B cell (primary cell): ENCODE measurements at regions not wholly inside any gene's neighbourhood (a gene's known extent, or its start where the extent isn't known, plus 50 kb on each side); places are given as distances from the start of the nearest gene placed in this dataset.

Experiments used
- EZH2 ChIP-seq: IDR thresholded peaks from 2 replicates; pipeline ENCODE4 v1.6.1; 2012; ENCODE audit warnings: borderline replicate concordance, low read depth, mild to moderate bottlenecking, moderate library complexity, low read length; ENCODE audit not compliant: insufficient read depth, poor library complexity, severe bottlenecking
- TF ChIP-seq, protein P1 (sequence below): fragments of 200-600 bp; IDR thresholded peaks from one replicate; pipeline ENCODE4 v1.8.0; 2022; ENCODE audit warnings: antibody characterized with exemption, mild to moderate bottlenecking

DNA sequence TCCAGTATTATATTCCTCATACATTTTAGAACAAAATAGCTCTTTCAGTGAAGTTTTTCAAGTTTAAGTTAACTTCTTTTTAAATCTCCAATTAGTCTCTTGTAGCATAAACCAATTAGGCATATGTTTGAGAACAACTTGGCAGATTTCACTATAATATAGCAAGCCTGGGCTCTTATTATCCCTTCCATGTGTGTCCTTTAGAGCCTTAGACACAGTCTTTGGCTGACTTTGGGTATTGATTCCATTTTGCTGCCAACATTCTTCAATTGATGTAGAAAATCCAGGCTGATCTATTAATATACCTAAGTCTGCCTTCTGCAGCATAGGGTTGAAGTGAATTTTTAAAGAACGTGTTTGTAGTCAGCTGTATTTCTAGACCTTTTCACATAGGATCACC lies 179.1 kb upstream of the RPRM start:
- TF ChIP-seq, protein P1, sequence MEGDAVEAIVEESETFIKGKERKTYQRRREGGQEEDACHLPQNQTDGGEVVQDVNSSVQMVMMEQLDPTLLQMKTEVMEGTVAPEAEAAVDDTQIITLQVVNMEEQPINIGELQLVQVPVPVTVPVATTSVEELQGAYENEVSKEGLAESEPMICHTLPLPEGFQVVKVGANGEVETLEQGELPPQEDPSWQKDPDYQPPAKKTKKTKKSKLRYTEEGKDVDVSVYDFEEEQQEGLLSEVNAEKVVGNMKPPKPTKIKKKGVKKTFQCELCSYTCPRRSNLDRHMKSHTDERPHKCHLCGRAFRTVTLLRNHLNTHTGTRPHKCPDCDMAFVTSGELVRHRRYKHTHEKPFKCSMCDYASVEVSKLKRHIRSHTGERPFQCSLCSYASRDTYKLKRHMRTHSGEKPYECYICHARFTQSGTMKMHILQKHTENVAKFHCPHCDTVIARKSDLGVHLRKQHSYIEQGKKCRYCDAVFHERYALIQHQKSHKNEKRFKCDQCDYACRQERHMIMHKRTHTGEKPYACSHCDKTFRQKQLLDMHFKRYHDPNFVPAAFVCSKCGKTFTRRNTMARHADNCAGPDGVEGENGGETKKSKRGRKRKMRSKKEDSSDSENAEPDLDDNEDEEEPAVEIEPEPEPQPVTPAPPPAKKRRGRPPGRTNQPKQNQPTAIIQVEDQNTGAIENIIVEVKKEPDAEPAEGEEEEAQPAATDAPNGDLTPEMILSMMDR = no peak
- TF ChIP-seq EZH2 = no peak
